Activated CD8-positive, alpha-beta memory T cell treated with anti-CD3 and anti-CD28 coated beads, Interleukin-2, amount 10 ng/mL, durations not matched to agents 7 days and 5 days (primary cell): ENCODE measurements at regions not wholly inside any gene's neighbourhood (a gene's known extent, or its start where the extent isn't known, plus 50 kb on each side); places are given as distances from the start of the nearest gene placed in this dataset.

Experiments
- ATAC-seq: fragments of 150-1000 bp; cut with Tn5 transposase; one replicate; pipeline ENCODE4 v1.10.0; 2021; ENCODE audit warnings: moderate library complexity
- CTCF ChIA-PET: fragments of 350-600 bp; sonication (Branson Sonifier 250); formaldehyde crosslinking; loops from one replicate; lab custom pipeline; 2021; ENCODE audit warnings: antibody characterized with exemption; lab: Charles Lee
- DNase-seq: peaks from one replicate; pipeline ENCODE4 v3.0.0-alpha.2; 2020
- H3K27ac Mint-ChIP-seq: one replicate; pipeline ENCODE4 v1.8.0; 2021; ENCODE audit warnings: mild to moderate bottlenecking, mixed read lengths
- H3K27me3 Mint-ChIP-seq: one replicate; pipeline ENCODE4 v1.8.0; 2021; ENCODE audit warnings: mixed read lengths
- H3K36me3 Mint-ChIP-seq: one replicate; pipeline ENCODE4 v1.8.0; 2021; ENCODE audit warnings: mild to moderate bottlenecking, mixed read lengths
- H3K4me1 Mint-ChIP-seq: one replicate; pipeline ENCODE4 v1.8.0; 2021; ENCODE audit warnings: mixed read lengths
- H3K4me3 Mint-ChIP-seq: one replicate; pipeline ENCODE4 v1.8.0; 2021; ENCODE audit warnings: mild to moderate bottlenecking, moderate library complexity, mixed read lengths
- H3K9me3 Mint-ChIP-seq: one replicate; pipeline ENCODE4 v1.8.0; 2022; ENCODE audit warnings: low read depth, mixed read lengths

DNA sequence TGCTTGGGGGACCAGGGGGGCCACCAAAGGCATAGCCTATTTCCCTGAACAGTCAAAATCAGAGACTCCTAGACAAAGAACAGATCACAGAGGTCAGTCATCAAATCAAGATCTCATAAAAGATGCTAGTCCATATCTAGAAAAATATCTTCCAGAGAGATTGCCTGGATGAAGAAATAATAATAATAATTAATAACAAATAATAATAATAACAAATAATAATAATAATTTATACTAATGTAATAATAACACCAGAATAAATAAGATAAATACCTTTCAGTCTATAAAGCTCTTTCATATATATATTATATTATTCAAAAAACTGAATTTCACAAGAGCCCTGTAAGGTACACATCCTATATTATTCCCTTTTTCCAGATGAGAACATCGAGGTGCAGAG lies 129.6 kb downstream of the PAX1 start:
- Mint-ChIP-seq H3K4me3 (no peak overlapping the region), H3K27me3 (no peaks in the 10 kb centered on the region), H3K27ac (no peak overlapping the region), H3K9me3 (peaks cover 6% of the 10 kb centered on the region), H3K4me1 (no peaks in the 10 kb centered on the region), H3K36me3 (no peaks in the 10 kb centered on the region)
- CTCF ChIA-PET, result no interaction called here
- ATAC-seq (no peak), DNase-seq (no peak)

DNA sequence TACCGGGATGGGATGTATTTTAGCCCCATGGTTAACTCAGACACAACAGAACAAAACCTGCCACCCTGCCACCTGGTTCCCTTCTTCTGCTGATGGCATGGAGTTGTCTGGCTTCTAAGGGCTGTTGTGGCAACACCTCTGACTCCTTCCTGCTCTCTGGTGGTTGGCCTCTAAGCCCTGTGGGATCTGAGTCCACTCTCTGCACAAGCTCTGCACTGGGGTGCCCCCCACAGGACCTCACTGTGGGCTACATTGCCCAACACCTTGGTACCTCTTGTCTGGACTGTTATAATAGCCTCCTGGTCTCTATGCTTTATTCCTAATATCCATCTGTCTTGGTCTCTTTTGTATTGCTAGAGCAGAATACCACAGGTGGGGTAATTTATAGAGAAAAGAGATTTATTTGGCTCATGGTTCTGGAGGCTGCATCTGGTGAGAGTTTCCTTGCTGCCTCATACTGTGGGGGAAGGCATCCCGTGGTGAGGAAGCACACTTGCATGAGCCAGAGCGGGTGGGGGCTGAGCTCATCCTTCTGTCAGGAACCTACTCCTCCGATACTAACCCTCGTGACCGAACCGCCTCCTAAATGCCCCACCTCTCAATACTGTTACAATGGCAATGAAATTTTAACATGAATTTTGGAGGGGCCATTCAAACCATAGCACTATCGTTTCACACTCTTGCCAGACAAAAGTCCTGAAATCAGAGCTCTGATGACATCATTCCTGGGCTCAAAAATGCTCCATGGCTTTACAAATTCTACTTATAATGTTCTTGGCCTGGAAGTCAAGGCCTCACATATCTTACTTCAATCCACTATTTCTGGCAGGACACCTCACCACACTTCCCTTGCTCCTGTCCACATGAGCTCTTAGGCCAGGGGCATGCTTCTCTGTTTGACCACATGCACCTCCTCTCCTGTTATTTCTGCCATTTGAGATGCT lies 127.2 kb downstream of the PAX1 start:
- H3K4me1 Mint-ChIP-seq, result no peaks in the 10 kb centered on the region
- no peak overlapping the region for H3K27ac Mint-ChIP-seq
- no peak for DNase-seq
- H3K9me3 Mint-ChIP-seq, result peaks cover 2% of the 10 kb centered on the region
- no peaks in the 10 kb centered on the region for H3K36me3 Mint-ChIP-seq
- ATAC-seq, result no peak
- CTCF ChIA-PET, result no interaction called here
- H3K4me3 Mint-ChIP-seq, result no peak overlapping the region
- no peaks in the 10 kb centered on the region for H3K27me3 Mint-ChIP-seq

DNA sequence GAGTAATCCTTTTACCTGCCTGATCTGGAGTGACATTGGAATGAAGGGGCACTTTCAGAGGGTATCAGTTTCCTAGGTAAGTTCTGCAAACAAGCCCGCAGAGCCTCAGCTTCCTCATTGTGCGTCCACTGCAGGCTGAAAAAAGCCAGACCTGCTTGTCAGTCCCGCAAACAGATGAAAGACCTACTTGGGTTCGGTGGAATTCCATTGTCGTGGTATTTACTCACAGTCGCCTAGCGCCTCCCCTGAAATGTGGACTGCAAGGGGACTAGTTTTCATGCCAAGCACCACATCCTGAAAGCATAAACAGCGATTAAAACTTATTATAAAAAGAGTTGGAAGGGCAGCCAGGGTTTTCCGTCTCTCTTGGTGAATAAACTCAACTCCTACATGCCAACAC lies 121.5 kb downstream of the PAX1 start:
- no peaks in the 10 kb centered on the region for H3K4me1 Mint-ChIP-seq
- H3K4me3 Mint-ChIP-seq, result no peak overlapping the region
- DNase-seq (no peak), ATAC-seq (no peak)
- H3K27ac Mint-ChIP-seq, result no peak overlapping the region
- no peaks in the 10 kb centered on the region for H3K27me3 Mint-ChIP-seq
- H3K9me3 Mint-ChIP-seq, result no peaks in the 10 kb centered on the region
- CTCF ChIA-PET, result no interaction called here
- no peaks in the 10 kb centered on the region for H3K36me3 Mint-ChIP-seq

- Mint-ChIP-seq H3K27me3 (no peaks in the 10 kb centered on the region), H3K36me3 (no peaks in the 10 kb centered on the region), H3K4me1 (no peaks in the 10 kb centered on the region), H3K27ac (no peak overlapping the region), H3K4me3 (no peak overlapping the region), H3K9me3 (peaks cover 3% of the 10 kb centered on the region)
- DNase-seq (no peak), ATAC-seq (no peak)
- CTCF ChIA-PET, result no interaction called here
Measured at GRCh38 chr20:21821358-21821757, 115.9 kb downstream of the PAX1 start.

DNA sequence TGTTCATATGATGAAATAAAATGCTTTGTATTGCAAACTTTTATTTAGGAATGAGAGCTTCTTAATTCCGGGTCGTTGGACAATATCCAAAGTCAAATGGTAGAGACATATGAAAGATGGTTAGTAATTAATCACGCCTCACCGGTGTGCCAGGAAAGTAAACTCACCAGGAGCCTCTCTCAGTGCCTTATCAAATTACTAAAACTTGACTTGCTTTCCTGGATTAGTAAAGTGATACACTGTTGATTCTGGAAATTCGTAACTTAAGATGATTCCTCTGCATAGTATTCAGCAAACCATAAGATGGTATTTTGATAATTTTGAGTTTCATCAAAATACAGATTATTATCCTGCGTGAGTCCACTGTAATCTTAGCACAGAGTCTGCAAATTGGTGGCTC lies 115.2 kb downstream of the PAX1 start:
- CTCF ChIA-PET, result no interaction called here
- Mint-ChIP-seq H3K36me3 (no peaks in the 10 kb centered on the region), H3K27ac (no peak overlapping the region), H3K4me3 (no peak overlapping the region), H3K27me3 (no peaks in the 10 kb centered on the region), H3K9me3 (peaks cover 3% of the 10 kb centered on the region), H3K4me1 (no peaks in the 10 kb centered on the region)
- no peak for DNase-seq
- ATAC-seq, result no peak

DNA sequence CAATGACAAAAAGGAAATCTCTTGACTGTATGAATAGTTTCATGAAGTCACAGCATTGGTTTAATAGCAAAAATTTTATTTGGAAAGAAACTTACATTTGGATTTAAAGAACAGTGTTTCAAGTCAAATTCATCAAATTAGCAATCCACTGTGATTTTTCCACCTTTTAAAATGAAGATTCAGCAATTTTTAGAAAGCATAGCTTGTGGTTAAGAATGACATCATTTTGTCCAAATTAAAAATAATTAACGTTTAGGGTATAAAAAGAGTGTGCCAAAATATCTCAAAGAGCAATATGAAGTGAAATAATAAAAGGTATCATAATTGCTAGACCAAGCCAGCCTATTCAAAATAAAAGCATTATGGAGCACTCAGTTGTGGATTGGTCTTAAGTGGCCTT lies 114.6 kb downstream of the PAX1 start:
- DNase-seq (no peak), ATAC-seq (no peak)
- Mint-ChIP-seq H3K36me3 (no peaks in the 10 kb centered on the region), H3K27me3 (no peaks in the 10 kb centered on the region), H3K27ac (no peak overlapping the region), H3K9me3 (peaks cover 3% of the 10 kb centered on the region), H3K4me1 (no peaks in the 10 kb centered on the region), H3K4me3 (no peak overlapping the region)
- CTCF ChIA-PET, result no interaction called here

- CTCF ChIA-PET, result no interaction called here
- Mint-ChIP-seq H3K4me3 (no peak overlapping the region), H3K4me1 (no peaks in the 10 kb centered on the region), H3K27ac (no peak overlapping the region), H3K36me3 (no peaks in the 10 kb centered on the region), H3K9me3 (peaks cover 5% of the 10 kb centered on the region), H3K27me3 (no peaks in the 10 kb centered on the region)
- ATAC-seq, result no peak
- no peak for DNase-seq
Measured at GRCh38 chr20:21812379-21812778, 106.9 kb downstream of the PAX1 start.

DNA sequence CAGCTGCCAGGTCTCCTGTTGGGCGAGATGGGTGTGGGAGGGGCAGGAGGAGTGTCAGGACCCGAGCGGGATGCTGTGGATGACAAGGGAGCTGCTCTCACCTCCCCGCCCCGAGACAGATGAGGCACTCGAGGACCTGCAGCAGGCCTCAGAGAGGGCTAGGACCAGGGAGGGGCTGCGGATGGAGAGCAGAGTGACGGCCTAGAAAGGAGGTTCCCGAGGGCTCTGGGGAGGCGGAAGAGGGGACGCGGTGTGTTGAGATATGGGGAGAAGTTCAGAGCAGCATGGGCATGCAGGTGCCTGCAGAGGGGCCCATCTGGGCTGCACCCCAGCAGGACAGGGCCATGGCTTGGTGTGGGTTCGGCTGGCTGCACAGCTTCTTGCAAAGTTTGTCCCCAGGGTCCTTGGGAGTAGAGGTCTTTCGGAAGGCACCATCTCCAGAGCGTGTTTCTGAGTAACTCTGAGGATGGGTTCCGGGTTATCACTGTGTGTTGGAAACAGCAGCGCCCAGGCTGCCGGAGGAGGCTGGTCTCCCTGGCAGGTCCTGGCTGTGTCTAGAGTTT lies 104.6 kb downstream of the PAX1 start:
- DNase-seq, result no peak
- H3K36me3 Mint-ChIP-seq, result no peaks in the 10 kb centered on the region
- CTCF ChIA-PET, result no interaction called here
- H3K27ac Mint-ChIP-seq, result no peak overlapping the region
- no peaks in the 10 kb centered on the region for H3K27me3 Mint-ChIP-seq
- no peak for ATAC-seq
- H3K4me3 Mint-ChIP-seq, result no peak overlapping the region
- peaks cover 6% of the 10 kb centered on the region for H3K9me3 Mint-ChIP-seq
- H3K4me1 Mint-ChIP-seq, result no peaks in the 10 kb centered on the region

- H3K27me3 Mint-ChIP-seq, result no peaks in the 10 kb centered on the region
- CTCF ChIA-PET, result interaction anchor here (0.6 kb wide), 1 partner anchor 89 kb away, joined by 3 read pairs; no protein-coding TSS in a partner anchor
- DNase-seq (no peak), ATAC-seq (no peak)
- H3K36me3 Mint-ChIP-seq, result no peaks in the 10 kb centered on the region
- no peak overlapping the region for H3K27ac Mint-ChIP-seq
- H3K4me3 Mint-ChIP-seq, result no peak overlapping the region
- H3K4me1 Mint-ChIP-seq, result no peaks in the 10 kb centered on the region
- peaks cover 6% of the 10 kb centered on the region for H3K9me3 Mint-ChIP-seq
Measured at GRCh38 chr20:21808863-21809664, 103.6 kb downstream of the PAX1 start.

DNA sequence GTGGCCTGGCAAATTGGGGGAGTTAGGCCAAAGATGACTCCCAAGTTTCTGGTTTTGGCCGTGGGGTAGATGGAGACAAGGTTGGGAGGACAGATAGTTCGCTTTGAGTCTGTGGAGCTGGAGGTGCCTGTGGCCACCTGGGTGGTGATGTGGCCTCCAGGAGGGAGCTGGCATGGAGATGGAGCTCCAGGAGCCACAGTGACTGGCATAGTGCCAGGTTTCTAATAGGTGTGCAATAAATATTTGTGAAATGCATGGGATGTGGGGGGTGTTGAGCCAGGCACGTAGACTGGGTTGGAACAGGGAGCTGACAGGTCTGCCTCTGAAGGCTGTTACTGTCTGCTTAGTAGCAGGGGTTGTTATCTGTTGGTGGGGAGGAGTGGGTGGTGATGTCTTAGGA lies 102.7 kb downstream of the PAX1 start:
- Mint-ChIP-seq H3K9me3 (peaks cover 6% of the 10 kb centered on the region), H3K27me3 (no peaks in the 10 kb centered on the region), H3K36me3 (no peaks in the 10 kb centered on the region), H3K4me3 (no peak overlapping the region), H3K4me1 (no peaks in the 10 kb centered on the region), H3K27ac (no peak overlapping the region)
- CTCF ChIA-PET, result no interaction called here
- DNase-seq (no peak), ATAC-seq (no peak)

DNA sequence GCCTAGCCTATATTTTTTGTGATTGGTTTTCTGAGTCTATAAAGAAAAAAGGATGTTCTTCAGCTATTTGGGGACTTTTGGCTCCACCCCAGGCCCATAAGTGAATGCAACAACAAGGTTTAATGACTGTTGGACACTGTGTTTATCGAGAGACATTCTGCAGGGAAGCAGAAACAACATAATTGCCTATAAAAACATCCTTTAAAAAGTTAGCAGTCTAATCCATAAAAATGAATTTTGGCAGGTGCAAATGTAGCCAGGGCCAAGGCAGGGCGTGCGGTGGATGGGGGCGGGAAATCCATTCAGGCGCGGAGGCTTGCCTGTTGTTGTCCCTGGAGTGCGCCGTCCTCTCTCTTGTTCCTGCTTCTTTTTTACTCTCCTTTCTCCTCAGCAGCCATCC lies 99.3 kb downstream of the PAX1 start:
- CTCF ChIA-PET, result no interaction called here
- no peak for ATAC-seq
- H3K27ac Mint-ChIP-seq, result no peak overlapping the region
- no peak for DNase-seq
- no peaks in the 10 kb centered on the region for H3K4me1 Mint-ChIP-seq
- H3K9me3 Mint-ChIP-seq, result peaks cover 8% of the 10 kb centered on the region
- H3K36me3 Mint-ChIP-seq, result no peaks in the 10 kb centered on the region
- no peaks in the 10 kb centered on the region for H3K27me3 Mint-ChIP-seq
- no peak overlapping the region for H3K4me3 Mint-ChIP-seq

- Mint-ChIP-seq H3K27ac (no peak overlapping the region), H3K4me1 (no peaks in the 10 kb centered on the region), H3K9me3 (peaks cover 11% of the 10 kb centered on the region), H3K27me3 (no peaks in the 10 kb centered on the region), H3K4me3 (no peak overlapping the region), H3K36me3 (no peaks in the 10 kb centered on the region)
- no peak for DNase-seq
- ATAC-seq, result no peak
- CTCF ChIA-PET, result no interaction called here
Measured at GRCh38 chr20:21801193-21801592, 95.7 kb downstream of the PAX1 start.

GRCh38 chr20:21798384-21798783 lies 92.9 kb downstream of the PAX1 start:
- Mint-ChIP-seq H3K27ac (no peak overlapping the region), H3K27me3 (no peaks in the 10 kb centered on the region), H3K36me3 (no peaks in the 10 kb centered on the region), H3K9me3 (peaks cover 9% of the 10 kb centered on the region), H3K4me1 (no peaks in the 10 kb centered on the region), H3K4me3 (no peak overlapping the region)
- CTCF ChIA-PET, result no interaction called here
- DNase-seq (no peak), ATAC-seq (no peak)

DNA sequence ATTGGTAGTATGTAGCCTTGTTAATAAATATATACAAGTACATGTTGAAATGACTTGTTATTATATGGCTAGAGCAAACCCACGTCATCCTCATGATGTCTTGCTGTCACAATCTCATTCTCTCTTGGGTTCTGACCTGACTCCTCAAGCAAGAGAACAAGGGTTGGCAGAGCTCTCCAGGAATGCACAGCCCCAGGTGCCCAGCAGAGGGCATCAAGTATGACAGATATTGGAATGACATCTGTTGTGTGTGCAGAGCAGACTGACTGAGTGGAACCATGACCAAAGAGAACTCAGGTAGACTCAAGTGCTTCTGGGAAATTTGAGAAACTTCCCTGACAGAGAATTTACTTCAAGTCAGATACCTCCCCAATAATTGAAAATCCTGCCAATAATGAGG lies 90.6 kb downstream of the PAX1 start:
- Mint-ChIP-seq H3K9me3 (peaks cover 8% of the 10 kb centered on the region), H3K27me3 (no peaks in the 10 kb centered on the region), H3K4me1 (no peaks in the 10 kb centered on the region), H3K4me3 (no peak overlapping the region), H3K36me3 (no peaks in the 10 kb centered on the region), H3K27ac (no peak overlapping the region)
- CTCF ChIA-PET, result no interaction called here
- DNase-seq, result no peak
- no peak for ATAC-seq
